B cell (primary cell): ENCODE measurements at regions not wholly inside any gene's neighbourhood (a gene's known extent, or its start where the extent isn't known, plus 50 kb on each side); places are given as distances from the start of the nearest gene placed in this dataset.

Experiments
- ATAC-seq: fragments of 200-7000 bp; cut with Tn5 transposase; one replicate; pipeline ENCODE4 v1.10.0; 2021; ENCODE audit warnings: low read depth, mild to moderate bottlenecking, moderate number of reproducible peaks, moderate library complexity
- CTCF ChIA-PET: fragments of 350-600 bp; sonication (Branson Sonifier 250); formaldehyde crosslinking; loops from one replicate; lab custom pipeline; 2021; ENCODE audit warnings: antibody characterized with exemption, inconsistent platforms; lab: Charles Lee
- POLR2A ChIA-PET: fragments of 350-600 bp; sonication (Branson Sonifier 250); formaldehyde crosslinking; loops from one replicate; lab custom pipeline; 2021; ENCODE audit warnings: antibody characterized with exemption; lab: Charles Lee
- DNase-seq: peaks from one replicate; pipeline ENCODE4 v3.0.0; 2013
- H2AFZ ChIP-seq: 2 replicates; pipeline ENCODE4 v1.6.1; 2012; ENCODE audit warnings: mild to moderate bottlenecking, low read depth, low read length; ENCODE audit not compliant: insufficient read depth, poor library complexity, severe bottlenecking
- H3K27ac ChIP-seq, 2 donors: 1 replicate in 1 of 2; 2 replicates in 1 of 2; pipeline ENCODE4 v1.5.1; 2012 to 2013; ENCODE audit warnings: low read length in 2 of 2, mild to moderate bottlenecking in 2 of 2, moderate library complexity in 1 of 2
- H3K27me3 ChIP-seq, 4 experiments: fragments of 200-600 bp in 1 of 4; sonication (generic) in 1 of 4; replicated peaks in 1 of 4; 1 replicate in 2 of 4; 2 replicates in 2 of 4; pipeline versions ENCODE4 v1.6.1 to v1.7.0; 2013 to 2016; ENCODE audit warnings: low read length in 3 of 4, mild to moderate bottlenecking in 2 of 4, mixed read lengths in 1 of 4, moderate library complexity in 1 of 4; ENCODE audit not compliant: insufficient read depth in 4 of 4, control insufficient read depth in 3 of 4; ENCODE audit errors: control extremely low read depth in 1 of 4
- H3K36me3 ChIP-seq, 2 experiments: replicated peaks in 1 of 2; 1 replicate in 1 of 2; 2 replicates in 1 of 2; pipeline versions ENCODE4 v1.6.1 to v1.7.1; 2013; ENCODE audit warnings: low read length in 1 of 2; ENCODE audit not compliant: insufficient read depth in 2 of 2, control insufficient read depth in 1 of 2; ENCODE audit errors: control extremely low read depth in 1 of 2, extremely low read depth in 1 of 2
- H3K4me1 ChIP-seq, 2 donors: fragments of 200-600 bp in 1 of 2; sonication (generic) in 1 of 2; 1 replicate in 1 of 2; 2 replicates in 1 of 2; pipeline versions ENCODE4 v1.5.1 to v1.6.1; 2013 to 2017; ENCODE audit warnings: low read length in 2 of 2; ENCODE audit not compliant: control insufficient read depth in 2 of 2, insufficient read depth in 2 of 2
- H3K4me2 ChIP-seq: replicated peaks from 2 replicates; pipeline ENCODE3; 2012; ENCODE audit warnings: mild to moderate bottlenecking, low read depth, low read length; ENCODE audit not compliant: poor library complexity, severe bottlenecking
- H3K4me3 ChIP-seq, 5 experiments: fragments of 200-600 bp in 1 of 5; sonication (generic) in 1 of 5; 1 replicate in 3 of 5; 2 replicates in 2 of 5; pipeline versions ENCODE4 v1.5.1 to v1.7.0; 2011 to 2016; ENCODE audit warnings: low read length in 4 of 5, mild to moderate bottlenecking in 4 of 5, low read depth in 2 of 5, control low read depth in 1 of 5, moderate library complexity in 1 of 5; ENCODE audit not compliant: insufficient read depth in 1 of 5; ENCODE audit errors: control extremely low read depth in 1 of 5, extremely low read depth in 1 of 5
- H3K79me2 ChIP-seq: fragments of 200-600 bp; sonication (generic); one replicate; pipeline ENCODE4 v1.6.0; 2016; ENCODE audit warnings: low read length; ENCODE audit not compliant: control insufficient read depth, insufficient read depth
- H3K9ac ChIP-seq: fragments of 200-600 bp; sonication (generic); 2 replicates; pipeline ENCODE4 v1.6.1; 2017; ENCODE audit warnings: mild to moderate bottlenecking, low read length, moderate library complexity
- H3K9me3 ChIP-seq, 3 donors: one replicate each; pipeline versions ENCODE4 v1.6.1 to v1.7.1; 2013; ENCODE audit warnings: low read length in 2 of 3; ENCODE audit not compliant: control insufficient read depth in 2 of 3, insufficient read depth in 1 of 3; ENCODE audit errors: control extremely low read depth in 1 of 3
- H4K20me1 ChIP-seq: 2 replicates; pipeline ENCODE4 v1.6.0; 2012; ENCODE audit warnings: mild to moderate bottlenecking, low read length; ENCODE audit not compliant: insufficient read depth, control insufficient read depth, poor library complexity, severe bottlenecking
- H3K27ac Mint-ChIP-seq: one replicate; pipeline ENCODE4 v1.8.0; 2021; ENCODE audit warnings: mixed read lengths
- H3K27me3 Mint-ChIP-seq: one replicate; pipeline ENCODE4 v1.8.0; 2021; ENCODE audit warnings: mixed read lengths
- H3K4me1 Mint-ChIP-seq: one replicate; pipeline ENCODE4 v1.8.0; 2021; ENCODE audit warnings: mixed read lengths
- H3K4me3 Mint-ChIP-seq: one replicate; pipeline ENCODE4 v1.8.0; 2021; ENCODE audit warnings: mixed read lengths
- H3K9me3 Mint-ChIP-seq: one replicate; pipeline ENCODE4 v1.8.0; 2022; ENCODE audit warnings: mixed read lengths; ENCODE audit not compliant: insufficient read depth
- EZH2 ChIP-seq: IDR thresholded peaks from 2 replicates; pipeline ENCODE4 v1.6.1; 2012; ENCODE audit warnings: borderline replicate concordance, low read depth, mild to moderate bottlenecking, moderate library complexity, low read length; ENCODE audit not compliant: insufficient read depth, poor library complexity, severe bottlenecking
- WGBS: methylation state at CpG from one replicate; pipeline ENCODE4 v1.1.5; 2013; ENCODE audit warnings: missing lambda C conversion rate; ENCODE audit not compliant: insufficient coverage; 5-methylcytosine and 5-hydroxymethylcytosine counted together
- intact Hi-C: fragments of 100-400 bp; cut with micrococcal nuclease; formaldehyde crosslinking; loops from one replicate; pipeline ENCODE4 v1.10.0; 2022
- TF ChIP-seq, protein P1 (sequence below): fragments of 200-600 bp; IDR thresholded peaks from one replicate; pipeline ENCODE4 v1.8.0; 2022; ENCODE audit warnings: antibody characterized with exemption, mild to moderate bottlenecking

DNA sequence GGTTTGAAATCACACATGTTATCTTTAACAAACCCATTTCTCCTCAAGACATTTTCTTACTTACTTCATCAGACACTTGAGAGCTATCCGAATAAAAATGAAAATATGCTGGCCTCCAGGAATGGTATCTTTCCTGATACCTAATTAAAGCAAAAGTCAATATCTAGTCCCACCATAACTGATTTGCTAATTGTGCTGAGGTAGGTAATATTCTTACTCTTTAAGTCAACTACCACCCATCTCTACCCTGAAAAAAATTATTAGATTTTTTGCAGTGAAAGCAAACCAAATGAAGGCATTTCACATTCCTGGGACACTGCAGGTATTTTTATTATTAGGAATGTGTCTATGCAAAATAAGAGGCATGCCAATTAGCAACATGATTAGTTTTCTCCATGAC, 175.8 kb downstream of the QDPR start:
- POLR2A ChIA-PET = no interaction called here
- Histone ChIP-seq H2AFZ (no peak overlapping the region), H3K9me3 (peaks cover 0 to 4% (median 0%) of the 10 kb centered on the region in 3 donors), H3K79me2 (no peaks in the 10 kb centered on the region), H3K4me2 (no peak overlapping the region), H4K20me1 (no peaks in the 10 kb centered on the region), H3K4me1 (no peaks in the 10 kb centered on the region), H3K27me3 (peaks cover 0 to 3% (median 0%) of the 10 kb centered on the region in 4 experiments), H3K4me3 (no peak overlapping the region), H3K27ac (no peak overlapping the region), H3K9ac (no peak overlapping the region), H3K36me3 (no peaks in the 10 kb centered on the region)
- peaks cover 7% of the 10 kb centered on the region for H3K27me3 Mint-ChIP-seq
- no peaks in the 10 kb centered on the region for H3K9me3 Mint-ChIP-seq
- intact Hi-C loops = no loop called here
- H3K4me3 Mint-ChIP-seq = no peak overlapping the region
- CTCF ChIA-PET = no interaction called here
- no CpG with 5 or more reads among the region's 1 CpG for WGBS
- TF ChIP-seq, protein P1, sequence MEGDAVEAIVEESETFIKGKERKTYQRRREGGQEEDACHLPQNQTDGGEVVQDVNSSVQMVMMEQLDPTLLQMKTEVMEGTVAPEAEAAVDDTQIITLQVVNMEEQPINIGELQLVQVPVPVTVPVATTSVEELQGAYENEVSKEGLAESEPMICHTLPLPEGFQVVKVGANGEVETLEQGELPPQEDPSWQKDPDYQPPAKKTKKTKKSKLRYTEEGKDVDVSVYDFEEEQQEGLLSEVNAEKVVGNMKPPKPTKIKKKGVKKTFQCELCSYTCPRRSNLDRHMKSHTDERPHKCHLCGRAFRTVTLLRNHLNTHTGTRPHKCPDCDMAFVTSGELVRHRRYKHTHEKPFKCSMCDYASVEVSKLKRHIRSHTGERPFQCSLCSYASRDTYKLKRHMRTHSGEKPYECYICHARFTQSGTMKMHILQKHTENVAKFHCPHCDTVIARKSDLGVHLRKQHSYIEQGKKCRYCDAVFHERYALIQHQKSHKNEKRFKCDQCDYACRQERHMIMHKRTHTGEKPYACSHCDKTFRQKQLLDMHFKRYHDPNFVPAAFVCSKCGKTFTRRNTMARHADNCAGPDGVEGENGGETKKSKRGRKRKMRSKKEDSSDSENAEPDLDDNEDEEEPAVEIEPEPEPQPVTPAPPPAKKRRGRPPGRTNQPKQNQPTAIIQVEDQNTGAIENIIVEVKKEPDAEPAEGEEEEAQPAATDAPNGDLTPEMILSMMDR = no peak
- no peak for TF ChIP-seq EZH2
- ATAC-seq (no peak), DNase-seq (no peak)
- no peaks in the 10 kb centered on the region for H3K4me1 Mint-ChIP-seq
- H3K27ac Mint-ChIP-seq = no peak overlapping the region

DNA sequence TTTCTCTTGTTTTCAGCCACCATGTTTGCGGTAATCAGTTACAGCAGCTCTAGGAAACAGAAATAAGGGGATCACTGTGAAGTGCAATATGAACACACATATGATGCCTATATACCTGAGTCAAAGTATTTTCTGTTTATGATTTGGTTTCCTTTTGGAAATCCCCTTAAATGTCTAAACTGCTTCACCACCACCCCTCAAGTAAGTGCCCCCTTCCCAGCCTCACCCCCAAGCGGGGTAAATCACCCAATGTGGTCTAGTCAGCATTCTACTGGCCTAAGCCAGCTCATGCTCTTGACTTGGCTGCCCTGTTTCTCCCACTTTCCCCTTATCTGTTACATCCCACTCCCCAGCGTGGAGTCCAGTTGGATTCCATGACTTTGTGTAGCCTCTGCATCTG, 176.5 kb downstream of the QDPR start:
- no peak for TF ChIP-seq EZH2
- TF ChIP-seq, protein P1 = no peak
- Mint-ChIP-seq H3K4me1 (no peaks in the 10 kb centered on the region), H3K27me3 (peaks cover 7% of the 10 kb centered on the region), H3K9me3 (no peaks in the 10 kb centered on the region), H3K27ac (no peak overlapping the region), H3K4me3 (no peak overlapping the region)
- H2AFZ ChIP-seq = no peak overlapping the region
- H3K27ac ChIP-seq = no peak overlapping the region
- no peak for ATAC-seq
- H3K79me2 ChIP-seq = no peaks in the 10 kb centered on the region
- peaks cover 0 to 3% (median 0%) of the 10 kb centered on the region in 4 experiments for H3K27me3 ChIP-seq
- ChIA-PET POLR2A (no interaction called here), CTCF (no interaction called here)
- H3K4me1 ChIP-seq = no peaks in the 10 kb centered on the region
- H3K36me3 ChIP-seq = no peaks in the 10 kb centered on the region
- H3K4me3 ChIP-seq = no peak overlapping the region
- intact Hi-C loops = no loop called here
- 73% methylated on average over 2 of the region's 3 CpGs for WGBS
- H3K9me3 ChIP-seq = peaks cover 0 to 4% (median 0%) of the 10 kb centered on the region in 3 donors
- H3K9ac ChIP-seq = no peak overlapping the region
- no peak for DNase-seq
- no peaks in the 10 kb centered on the region for H4K20me1 ChIP-seq
- no peak overlapping the region for H3K4me2 ChIP-seq
